Esophagus muscularis mucosa (tissue), 4 donors: ENCODE measurements at regions not wholly inside any gene's neighbourhood (a gene's known extent, or its start where the extent isn't known, plus 50 kb on each side); places are given as distances from the start of the nearest gene placed in this dataset.

ENCODE experiments used
- DNase-seq: peaks from one replicate; pipeline ENCODE4 v3.0.0-alpha.2; 2017; ENCODE audit errors: extremely low spot score
- H3K27ac ChIP-seq, 4 donors: fragments of 200-600 bp; sonication (generic); replicated peaks in 1 of 4; 1 replicate in 3 of 4; 2 replicates in 1 of 4; pipeline ENCODE4 v1.5.1; 2016 to 2019; ENCODE audit warnings: mild to moderate bottlenecking in 1 of 4
- H3K27me3 ChIP-seq, 4 donors: fragments of 200-600 bp; sonication (generic); one replicate each; pipeline versions ENCODE4 v1.5.1 to v1.6.0; 2016 to 2019
- H3K36me3 ChIP-seq, 4 donors: fragments of 200-600 bp; sonication (generic); one replicate each; pipeline ENCODE4 v1.5.1; 2016 to 2019
- H3K4me1 ChIP-seq, 4 donors: fragments of 200-600 bp; sonication (generic); one replicate each; pipeline ENCODE4 v1.5.1; 2016 to 2019
- H3K4me3 ChIP-seq, 4 donors: fragments of 200-600 bp; sonication (generic); 1 replicate in 2 of 4; 2 replicates in 2 of 4; pipeline ENCODE4 v1.5.1; 2016 to 2019; ENCODE audit warnings: mild to moderate bottlenecking in 4 of 4, moderate library complexity in 1 of 4
- H3K9me3 ChIP-seq, 4 donors: fragments of 200-600 bp; sonication (generic); 1 replicate in 3 of 4; 2 replicates in 1 of 4; pipeline ENCODE4 v1.5.1; 2016 to 2019
- CTCF ChIP-seq, 3 experiments: fragments of 200-600 bp in 2 of 3; fragments of 450-650 bp in 1 of 3; sonication (generic) in 2 of 3; IDR thresholded peaks; one replicate each; pipeline ENCODE4 v1.5.1; 2017 to 2019; ENCODE audit warnings: antibody characterized with exemption in 3 of 3, mild to moderate bottlenecking in 2 of 3, moderate library complexity in 1 of 3
- EP300 ChIP-seq: sonication (generic); formaldehyde crosslinking; IDR thresholded peaks from one replicate; pipeline ENCODE4 v1.6.1; 2017; ENCODE audit warnings: antibody characterized with exemption
- POLR2A ChIP-seq: fragments of 450-650 bp; IDR thresholded peaks from one replicate; pipeline ENCODE4 v1.6.1; 2017; ENCODE audit warnings: antibody characterized with exemption, moderate library complexity, mild to moderate bottlenecking, low read depth
- POLR2AphosphoS5 ChIP-seq, 2 donors: sonication (generic); formaldehyde crosslinking; IDR thresholded peaks; one replicate each; pipeline ENCODE4 v1.6.1; 2017; ENCODE audit warnings: antibody characterized with exemption in 2 of 2
- WGBS: methylation state at CpG from one replicate; pipeline ENCODE4 v1.1.5; 2018; 5-methylcytosine and 5-hydroxymethylcytosine counted together
- intact Hi-C: fragments of 100-400 bp; cut with DNase I; formaldehyde crosslinking; loops from one replicate; pipeline ENCODE4 v1.15.1; 2023

- TF ChIP-seq POLR2A (no peak), POLR2AphosphoS5 (IDR thresholded peaks at IDR 0.05) (no peak), CTCF (IDR thresholded peaks at IDR 0.05) (no peak), EP300 (no peak)
- Histone ChIP-seq H3K9me3 (peaks cover 0 to 19% (median 11%) of the 10 kb centered on the region in 4 donors), H3K4me3 (no peak overlapping the region), H3K4me1 (no peaks in the 10 kb centered on the region), H3K27me3 (no peaks in the 10 kb centered on the region), H3K36me3 (no peaks in the 10 kb centered on the region), H3K27ac (no peak overlapping the region)
- WGBS, result 95% methylated on average over 1 of the region's 1 CpG
- intact Hi-C loops, result no loop called here
- DNase-seq, result no peak
Observed at GRCh38 chr5:24765219-24765618, 120.4 kb upstream of the CDH10 start.

- no peaks in the 10 kb centered on the region for H3K9me3 ChIP-seq
Observed at GRCh38 chr5:24750355-24750754, 105.6 kb upstream of the CDH10 start.

GRCh38 chr5:24749701-24750100, 104.9 kb upstream of the CDH10 start:
- TF ChIP-seq CTCF (IDR thresholded peaks at IDR 0.05), result no peak
- no peak for TF ChIP-seq POLR2AphosphoS5 (IDR thresholded peaks at IDR 0.05)
- no peak for TF ChIP-seq POLR2A
- TF ChIP-seq EP300, result no peak
- Histone ChIP-seq H3K9me3 (no peaks in the 10 kb centered on the region), H3K27me3 (no peaks in the 10 kb centered on the region), H3K36me3 (no peaks in the 10 kb centered on the region), H3K4me1 (no peaks in the 10 kb centered on the region), H3K4me3 (no peak overlapping the region), H3K27ac (no peak overlapping the region)
- 88% methylated on average over 3 of the region's 3 CpGs for WGBS
- intact Hi-C loops, result no loop called here
- no peak for DNase-seq

More at GRCh38 chr5:24750355-24750754, 105.6 kb upstream of the CDH10 start:
- no peaks in the 10 kb centered on the region for H3K27me3 ChIP-seq
- no peak overlapping the region for H3K4me3 ChIP-seq
- TF ChIP-seq POLR2A, result no peak
- TF ChIP-seq EP300, result no peak
- no peaks in the 10 kb centered on the region for H3K36me3 ChIP-seq
- no peak overlapping the region for H3K27ac ChIP-seq
- DNase-seq, result no peak
- intact Hi-C loops, result no loop called here
- 64% methylated on average over 3 of the region's 3 CpGs for WGBS
- no peaks in the 10 kb centered on the region for H3K4me1 ChIP-seq

GRCh38 chr5:24747327-24747726, 102.5 kb upstream of the CDH10 start:
- 88% methylated on average over 6 of the region's 6 CpGs for WGBS
- no peaks in the 10 kb centered on the region for H3K9me3 ChIP-seq
- no peaks in the 10 kb centered on the region for H3K36me3 ChIP-seq
- intact Hi-C loops, result no loop called here
- no peak for TF ChIP-seq POLR2A
- TF ChIP-seq POLR2AphosphoS5 (IDR thresholded peaks at IDR 0.05), result no peak
- TF ChIP-seq CTCF (IDR thresholded peaks at IDR 0.05), result no peak
- no peak for TF ChIP-seq EP300
- no peaks in the 10 kb centered on the region for H3K27me3 ChIP-seq
- no peaks in the 10 kb centered on the region for H3K4me1 ChIP-seq
- no peak overlapping the region for H3K27ac ChIP-seq
- H3K4me3 ChIP-seq, result no peak overlapping the region
- no peak for DNase-seq

GRCh38 chr5:24742334-24742733, 97.6 kb upstream of the CDH10 start:
- no peaks in the 10 kb centered on the region for H3K27me3 ChIP-seq
- H3K27ac ChIP-seq, result no peak overlapping the region
- no peaks in the 10 kb centered on the region for H3K9me3 ChIP-seq
- WGBS, result 72% methylated on average over 3 of the region's 3 CpGs
- H3K4me1 ChIP-seq, result no peaks in the 10 kb centered on the region
- no peak for DNase-seq
- TF ChIP-seq EP300 (no peak), CTCF (IDR thresholded peaks at IDR 0.05) (no peak), POLR2AphosphoS5 (IDR thresholded peaks at IDR 0.05) (no peak), POLR2A (no peak)
- intact Hi-C loops, result no loop called here
- no peak overlapping the region for H3K4me3 ChIP-seq
- H3K36me3 ChIP-seq, result no peaks in the 10 kb centered on the region
